ENCODE measurements at regions not wholly inside any gene's neighbourhood (a gene's known extent, or its start where the extent isn't known, plus 50 kb on each side); places are given as distances from the start of the nearest gene placed in this dataset.

DNA sequence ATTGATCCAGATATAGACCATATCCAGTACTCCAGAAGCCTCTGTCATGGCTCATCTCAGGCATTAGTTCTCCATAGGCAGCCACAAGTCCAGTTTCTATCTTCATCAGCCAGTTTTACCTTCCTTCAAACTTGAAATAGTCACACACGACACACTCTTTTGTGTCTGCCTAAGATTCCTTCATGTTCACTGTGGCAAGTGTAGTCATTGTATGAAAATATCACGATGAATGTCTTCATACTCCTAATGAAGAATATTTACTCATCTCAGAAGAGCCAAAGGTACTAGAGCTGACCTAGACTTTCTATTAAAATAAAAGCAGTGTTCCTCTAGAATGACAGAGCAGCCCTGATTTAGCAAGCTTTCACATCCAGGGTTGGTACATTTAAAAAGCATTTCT, 230.7 kb downstream of the SNX13 start:
- TF ChIP-seq, protein P1, sequence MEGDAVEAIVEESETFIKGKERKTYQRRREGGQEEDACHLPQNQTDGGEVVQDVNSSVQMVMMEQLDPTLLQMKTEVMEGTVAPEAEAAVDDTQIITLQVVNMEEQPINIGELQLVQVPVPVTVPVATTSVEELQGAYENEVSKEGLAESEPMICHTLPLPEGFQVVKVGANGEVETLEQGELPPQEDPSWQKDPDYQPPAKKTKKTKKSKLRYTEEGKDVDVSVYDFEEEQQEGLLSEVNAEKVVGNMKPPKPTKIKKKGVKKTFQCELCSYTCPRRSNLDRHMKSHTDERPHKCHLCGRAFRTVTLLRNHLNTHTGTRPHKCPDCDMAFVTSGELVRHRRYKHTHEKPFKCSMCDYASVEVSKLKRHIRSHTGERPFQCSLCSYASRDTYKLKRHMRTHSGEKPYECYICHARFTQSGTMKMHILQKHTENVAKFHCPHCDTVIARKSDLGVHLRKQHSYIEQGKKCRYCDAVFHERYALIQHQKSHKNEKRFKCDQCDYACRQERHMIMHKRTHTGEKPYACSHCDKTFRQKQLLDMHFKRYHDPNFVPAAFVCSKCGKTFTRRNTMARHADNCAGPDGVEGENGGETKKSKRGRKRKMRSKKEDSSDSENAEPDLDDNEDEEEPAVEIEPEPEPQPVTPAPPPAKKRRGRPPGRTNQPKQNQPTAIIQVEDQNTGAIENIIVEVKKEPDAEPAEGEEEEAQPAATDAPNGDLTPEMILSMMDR (IDR thresholded peaks at IDR 0.05), result no peak
- TF ChIP-seq POLR2AphosphoS5 (IDR thresholded peaks at IDR 0.05; ENCODE audit: low read depth, low read length), result no peak
